HG02588 (cell line): ENCODE measurements at regions not wholly inside any gene's neighbourhood (a gene's known extent, or its start where the extent isn't known, plus 50 kb on each side); places are given as distances from the start of the nearest gene placed in this dataset.
"Not testable (repeated sequence)": the region's sequence is repeated elsewhere in the genome, so short reads cannot be mapped to it uniquely, and the experiment has no call there.

Experiments used
- ATAC-seq: cut with Tn5 transposase; IDR thresholded peaks from one replicate; pipeline ENCODE4 v1.9.1; 2021; ENCODE audit warnings: mild to moderate bottlenecking, moderate library complexity; ENCODE audit not compliant: unreplicated experiment

DNA sequence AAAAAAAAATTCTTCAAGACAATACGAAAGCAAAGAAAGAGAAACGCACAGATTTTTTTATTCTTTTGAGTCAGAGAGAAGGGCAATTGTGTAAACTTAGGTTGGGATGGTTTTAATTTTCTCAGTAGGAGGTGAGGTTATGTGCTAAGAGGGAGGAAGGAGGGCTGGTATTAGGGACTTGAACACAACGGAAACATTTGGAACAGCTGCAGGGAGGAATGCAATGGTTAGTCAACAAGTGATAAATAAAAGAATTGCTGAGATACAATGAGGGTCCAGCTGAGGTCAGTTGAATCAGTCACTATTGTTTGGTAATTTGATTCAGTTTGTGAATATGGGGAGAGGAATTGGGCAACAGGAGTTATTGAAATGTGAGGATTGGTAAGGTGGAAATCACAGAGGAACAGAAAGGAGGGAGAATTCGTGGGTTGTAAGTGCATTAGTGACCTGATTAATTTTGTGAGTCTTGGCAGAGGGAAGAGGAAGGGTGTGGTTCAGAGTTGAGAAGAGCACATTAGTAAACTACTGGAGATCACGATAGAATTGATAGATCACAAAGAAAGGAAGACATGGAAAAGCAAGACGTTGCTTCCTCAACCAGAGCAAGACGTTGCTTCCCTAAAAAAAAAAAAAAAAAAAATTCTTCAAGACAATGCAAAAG lies 499.5 kb upstream of the SPRY2 start:
- ATAC-seq = no peak

DNA sequence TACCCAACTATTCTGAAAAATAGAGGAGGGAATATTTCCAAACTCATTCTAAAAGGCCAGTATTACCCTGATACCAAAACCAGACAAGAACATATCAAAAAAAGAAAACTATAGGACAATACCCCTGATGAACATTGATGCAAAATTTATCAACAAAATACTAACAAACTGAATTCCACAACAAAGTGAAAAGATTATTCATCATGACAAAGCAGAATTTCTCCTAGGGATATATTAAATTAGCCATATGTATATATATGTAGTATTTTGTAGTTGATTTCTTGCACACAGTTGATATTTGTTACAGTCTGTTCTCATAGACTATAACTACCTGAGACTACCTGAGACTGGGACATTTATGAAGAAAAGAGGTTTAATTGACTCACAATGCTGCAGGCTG lies 495.0 kb upstream of the SPRY2 start:
- ATAC-seq = no peak

DNA sequence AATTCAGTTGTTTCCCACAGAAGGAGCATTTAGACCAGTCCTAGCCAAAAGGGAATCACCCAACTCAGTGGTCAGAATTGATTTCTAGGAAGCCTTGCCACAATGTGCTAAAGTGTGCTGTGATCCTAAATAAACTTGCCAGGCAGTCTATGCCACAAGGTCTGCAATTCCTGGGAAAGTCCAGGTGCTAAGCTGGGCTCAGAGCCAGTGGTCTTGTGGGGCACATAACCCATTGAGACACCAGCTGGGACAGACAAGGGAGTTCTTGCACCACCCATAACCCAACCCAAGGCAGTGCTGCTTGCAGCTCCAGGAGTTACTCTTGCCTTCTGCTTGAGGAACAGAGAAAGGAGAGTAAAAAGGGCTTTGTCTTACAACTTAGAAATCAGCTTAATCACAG lies 489.5 kb upstream of the SPRY2 start:
- ATAC-seq = no peak

DNA sequence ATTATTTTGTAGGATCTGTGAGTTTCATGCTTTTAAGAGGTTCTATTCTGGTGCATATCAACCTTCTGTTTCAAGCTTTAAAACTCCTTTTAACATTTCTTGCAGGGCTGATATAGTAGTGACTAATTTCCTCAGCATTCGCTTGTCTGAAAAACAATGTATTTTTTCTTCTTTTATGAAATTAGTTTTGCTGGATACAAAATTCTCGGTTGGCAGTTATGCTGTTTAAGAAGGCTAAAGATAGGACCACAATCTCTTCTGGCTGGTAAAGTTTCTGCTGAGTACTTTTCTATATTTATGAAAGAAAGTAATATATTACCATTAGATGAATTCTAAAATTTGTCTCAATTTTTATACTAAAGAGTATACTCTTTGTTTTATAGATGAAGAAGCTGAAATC lies 487.8 kb upstream of the SPRY2 start:
- ATAC-seq = no peak

DNA sequence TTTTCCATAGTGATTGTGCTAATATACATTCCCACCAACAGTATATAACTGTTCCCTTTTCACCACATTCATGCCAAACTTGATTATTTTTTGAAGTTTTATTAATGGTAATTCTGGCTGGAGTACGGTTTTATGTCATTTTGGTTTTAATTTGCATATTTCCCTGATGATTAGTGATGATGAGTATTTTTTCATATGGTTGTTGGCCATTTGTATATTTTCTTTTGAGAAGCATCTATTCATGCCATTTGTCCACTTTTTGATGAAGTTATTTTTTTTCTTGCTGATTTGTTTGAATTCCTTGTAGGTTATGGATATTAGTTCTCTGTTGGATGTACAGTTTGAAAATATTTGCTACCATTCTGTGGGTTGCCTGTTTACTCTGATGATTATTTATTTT lies 484.4 kb upstream of the SPRY2 start:
- no peak for ATAC-seq

DNA sequence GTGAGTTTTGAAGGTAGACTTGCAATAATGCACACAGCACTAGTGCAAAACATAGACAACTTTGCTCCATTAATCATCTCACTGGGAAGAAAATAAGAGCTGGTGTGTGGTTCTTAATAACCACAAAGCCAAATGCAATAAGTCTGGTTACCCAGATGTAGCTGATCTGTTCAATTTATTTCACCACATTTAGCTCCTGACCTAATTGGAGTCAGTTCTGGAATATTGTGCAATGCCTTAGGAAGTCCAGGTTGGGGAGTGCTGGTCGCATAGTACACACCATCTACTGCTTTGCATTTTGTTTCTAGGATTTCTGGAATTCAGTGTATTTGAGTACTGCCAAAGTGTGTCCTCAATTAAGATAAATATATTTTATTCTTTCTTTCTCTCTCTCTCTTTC lies 483.3 kb upstream of the SPRY2 start:
- no peak for ATAC-seq

DNA sequence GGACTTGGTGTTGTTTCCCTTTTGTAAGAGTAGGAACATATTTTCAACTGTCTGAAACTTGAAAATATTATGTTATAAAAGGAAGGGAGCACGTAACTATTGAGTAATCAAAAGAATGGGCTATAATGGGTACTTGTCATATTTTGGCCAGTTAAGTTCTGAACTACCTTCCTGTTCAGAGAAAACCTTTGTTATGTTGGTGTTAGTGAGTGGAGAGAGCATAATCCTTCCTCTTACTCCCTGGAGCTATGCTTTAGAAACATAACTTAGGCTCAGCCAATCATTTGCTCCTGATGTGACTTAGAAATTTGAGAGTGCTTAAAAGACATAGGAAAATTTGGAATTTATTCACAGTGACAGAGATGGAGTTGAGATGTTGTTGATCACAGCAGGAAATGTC lies 482.5 kb upstream of the SPRY2 start:
- no peak for ATAC-seq

DNA sequence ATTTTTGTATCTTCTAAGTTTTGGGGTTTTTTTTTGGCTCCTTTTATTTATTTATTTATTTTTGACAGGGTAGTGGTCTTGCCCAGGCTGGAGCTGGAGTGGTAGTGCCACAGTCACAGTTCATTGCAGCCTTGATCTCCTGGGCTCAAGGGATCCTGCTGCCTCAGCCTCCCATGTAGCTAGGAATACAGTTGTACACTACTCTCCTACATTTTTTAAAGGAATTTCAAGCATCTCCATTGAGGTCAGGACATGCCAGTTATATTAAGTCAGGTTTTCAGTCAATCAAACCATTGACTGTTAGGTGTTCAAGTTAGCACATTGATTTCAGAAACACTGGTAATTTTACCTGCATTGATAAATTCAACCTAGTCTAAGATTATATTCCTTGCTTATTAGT lies 480.5 kb upstream of the SPRY2 start:
- ATAC-seq = no peak

DNA sequence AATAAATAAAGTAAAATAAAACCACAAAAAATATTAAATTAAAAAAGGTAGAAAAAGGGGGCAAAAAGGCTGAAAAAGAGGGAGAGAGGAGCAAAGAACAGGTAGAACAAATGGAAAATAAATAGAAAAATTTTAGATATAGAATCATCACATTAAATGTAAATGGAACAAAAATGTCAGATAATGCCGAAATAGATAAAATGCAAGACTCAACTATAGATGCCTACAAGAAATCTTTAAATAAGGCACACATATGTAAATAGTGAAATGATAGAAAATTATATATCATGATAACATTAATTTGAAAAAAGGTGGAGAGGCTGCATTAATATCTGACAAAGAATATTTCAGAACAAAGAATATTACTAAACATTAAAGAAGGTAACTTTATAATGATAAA lies 477.1 kb upstream of the SPRY2 start:
- ATAC-seq = no peak

DNA sequence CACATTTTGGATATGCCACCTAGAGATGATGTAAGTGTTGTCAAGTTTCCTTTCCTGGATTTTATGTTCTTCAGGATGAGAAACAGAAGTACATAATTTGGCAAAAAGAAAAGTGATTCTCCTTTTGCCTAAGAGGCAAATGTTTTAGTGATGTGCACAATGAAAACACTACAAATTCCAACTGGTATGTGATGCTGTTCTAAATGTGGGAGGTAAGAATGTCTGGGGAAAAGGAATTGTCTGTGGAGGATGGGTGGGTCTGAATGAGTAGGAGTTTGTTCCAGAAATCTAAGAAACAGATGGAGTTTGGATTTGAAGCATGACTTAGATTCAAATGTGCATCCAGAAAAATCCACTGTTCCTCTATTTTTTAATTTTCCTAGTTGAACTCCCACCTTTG lies 473.6 kb upstream of the SPRY2 start:
- ATAC-seq = no peak

DNA sequence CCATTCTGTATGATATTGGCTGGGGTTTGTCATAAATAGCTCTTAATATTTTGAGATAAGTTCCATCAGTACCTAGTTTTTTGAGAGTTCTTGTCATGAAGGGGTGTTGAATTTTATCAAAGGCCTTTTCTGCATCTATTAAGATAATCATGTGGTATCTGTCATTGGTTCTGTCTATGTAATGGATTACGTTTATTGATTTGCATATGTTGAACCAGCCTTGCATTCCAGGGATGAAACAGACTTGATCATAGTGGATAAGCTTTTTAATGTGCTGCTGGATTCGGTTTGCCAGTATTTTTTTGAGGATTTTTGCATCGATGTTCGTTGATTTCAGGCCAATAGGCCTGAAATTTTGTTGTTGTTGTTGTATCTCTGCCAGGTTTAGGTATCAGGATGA lies 469.4 kb upstream of the SPRY2 start:
- not testable (repeated sequence) for ATAC-seq

DNA sequence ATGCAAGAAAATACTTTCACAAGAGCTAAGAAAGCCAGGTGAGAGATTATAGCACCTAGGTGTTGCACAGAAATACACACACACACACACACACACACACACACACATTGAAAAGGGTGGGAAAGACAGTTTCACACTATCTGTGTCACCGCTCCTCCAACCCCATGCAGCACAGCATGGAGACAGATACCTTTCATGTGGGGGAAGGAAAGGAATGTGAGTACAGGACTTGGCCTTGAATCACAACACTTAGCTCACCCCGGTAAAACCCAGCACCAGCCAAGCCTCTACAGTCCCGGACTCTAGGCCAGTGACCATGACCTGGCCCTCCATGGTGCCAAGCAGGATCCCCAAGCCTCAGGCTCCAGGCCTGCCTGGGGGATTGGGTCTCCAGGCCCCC lies 462.0 kb upstream of the SPRY2 start:
- ATAC-seq = no peak

DNA sequence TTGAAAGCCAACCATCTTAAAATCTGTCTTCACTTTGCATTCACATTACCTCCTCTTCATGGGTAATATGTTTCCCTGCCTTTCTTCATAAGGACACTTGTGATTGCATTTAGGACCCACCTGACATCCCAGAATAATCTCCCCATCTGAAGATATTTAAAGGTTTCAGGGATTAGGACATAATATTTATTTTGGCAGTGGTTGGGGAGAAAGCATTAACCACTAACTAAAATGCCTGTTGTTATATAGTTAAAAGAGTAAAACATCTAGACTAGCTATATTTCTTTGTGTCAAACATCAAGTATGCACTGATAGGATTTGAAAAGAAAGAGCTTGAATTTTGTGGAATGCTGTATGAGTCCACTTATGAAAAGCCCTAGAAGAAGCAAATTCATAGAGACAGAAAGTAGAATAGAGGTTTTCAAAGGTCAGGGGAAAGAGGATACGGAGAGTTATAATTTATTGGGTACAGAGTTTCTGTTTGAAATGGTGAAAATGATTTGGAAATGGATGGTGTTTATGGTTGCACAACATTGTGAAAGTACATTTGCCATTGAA lies 457.7 kb upstream of the SPRY2 start:
- ATAC-seq = no peak

DNA sequence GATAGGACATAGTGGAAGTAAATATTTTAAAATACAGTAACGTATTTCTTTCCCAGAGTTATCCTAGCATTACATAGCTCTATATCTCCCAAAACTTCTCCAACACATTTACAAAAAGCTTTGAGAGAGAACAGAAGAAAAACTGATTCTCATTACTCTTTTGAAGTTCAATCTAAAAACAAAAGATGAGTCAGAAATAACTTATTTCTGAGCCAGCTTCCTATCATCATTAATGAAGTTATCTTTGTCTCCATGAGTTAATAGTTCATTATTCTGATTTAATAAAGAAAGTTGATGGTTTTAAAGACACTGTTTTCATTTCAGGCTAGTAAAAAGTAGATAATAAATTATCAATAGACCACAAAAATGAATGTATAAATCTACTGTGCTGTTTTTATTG lies 446.7 kb upstream of the SPRY2 start:
- no peak for ATAC-seq

DNA sequence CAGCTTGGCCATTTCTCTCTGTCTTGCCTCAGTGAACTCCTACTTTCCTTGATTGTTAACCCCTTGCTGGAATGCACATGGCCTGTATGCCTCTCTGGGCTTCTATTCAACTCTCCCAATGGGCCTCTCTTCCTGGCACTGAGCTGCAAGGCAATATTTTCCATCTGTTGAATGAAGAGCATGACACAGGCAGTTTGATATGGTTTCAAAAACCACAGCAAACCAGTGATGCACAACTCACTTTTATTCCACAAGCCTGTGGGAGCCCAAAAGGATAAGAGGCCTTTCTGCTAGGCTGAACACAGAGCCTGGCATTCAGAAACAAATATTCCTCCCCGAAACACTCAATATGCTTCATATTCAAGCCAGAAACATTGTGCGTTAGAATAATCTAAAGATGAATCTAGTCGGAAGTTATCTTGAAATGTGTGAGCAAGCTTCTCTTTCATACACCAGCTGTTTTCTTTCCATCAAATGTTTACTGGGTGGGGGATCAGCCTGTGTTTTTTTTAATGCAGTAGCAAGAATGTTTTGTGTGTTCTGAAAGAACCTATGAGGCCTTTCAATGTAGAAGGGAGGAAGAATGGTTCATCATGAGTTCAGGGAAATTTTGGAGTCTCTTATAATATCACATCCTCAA lies 443.1 kb upstream of the SPRY2 start:
- ATAC-seq = no peak

DNA sequence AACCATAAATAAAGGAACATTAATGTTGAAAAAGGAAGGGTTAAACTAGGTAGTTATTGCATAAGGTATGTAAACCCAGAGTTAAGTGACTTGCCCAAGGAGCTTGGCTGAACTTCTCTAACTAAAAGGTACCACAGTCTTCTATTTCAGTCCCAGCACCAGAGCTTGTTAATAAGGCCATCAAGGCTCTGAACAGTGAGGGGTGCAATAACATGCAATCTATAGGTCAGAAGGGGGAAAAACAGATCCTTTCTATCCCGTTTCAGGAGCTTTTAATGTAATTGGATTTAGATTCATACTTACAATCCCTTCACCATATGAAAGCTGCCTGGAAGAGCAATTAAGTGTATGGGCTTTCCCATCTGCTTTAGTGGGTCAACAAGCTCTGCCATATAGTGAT lies 441.5 kb upstream of the SPRY2 start:
- ATAC-seq = no peak

DNA sequence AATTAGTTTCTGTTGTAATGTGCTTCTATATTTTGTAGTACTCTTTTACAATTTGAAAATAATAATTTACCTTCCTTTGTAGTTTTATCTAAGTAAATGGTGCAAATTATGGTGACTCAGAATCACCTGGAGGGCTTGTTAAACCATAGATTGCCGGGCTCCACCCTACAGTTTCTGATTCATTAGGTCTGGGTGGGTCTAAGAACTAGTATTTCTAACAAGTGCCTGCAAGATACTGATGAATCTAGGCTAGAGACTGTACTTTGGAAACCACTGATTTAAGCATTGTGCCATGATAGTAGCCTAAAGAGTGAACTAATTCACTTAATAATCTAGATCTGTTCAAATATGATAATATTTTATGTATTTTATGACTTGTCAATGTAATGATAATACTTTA lies 437.4 kb upstream of the SPRY2 start:
- no peak for ATAC-seq

DNA sequence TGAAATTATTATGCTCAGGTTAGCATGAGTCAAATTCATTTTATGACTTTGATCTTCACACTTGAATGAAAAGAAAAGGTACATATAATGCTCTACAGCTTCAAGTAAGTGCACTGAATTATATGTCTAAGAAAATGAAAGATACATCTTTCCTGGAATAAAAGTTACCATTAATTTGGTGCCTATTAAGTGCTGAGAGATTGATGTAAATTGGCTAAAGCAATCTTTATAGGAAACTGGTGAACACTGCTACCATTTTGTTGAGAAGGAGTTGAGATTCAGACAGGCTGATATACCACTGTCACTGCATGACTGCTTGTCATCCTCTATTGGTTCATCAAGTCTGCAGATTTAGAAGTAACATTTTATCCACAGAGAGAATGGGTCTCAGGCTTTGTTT lies 416.8 kb upstream of the SPRY2 start:
- ATAC-seq = no peak

DNA sequence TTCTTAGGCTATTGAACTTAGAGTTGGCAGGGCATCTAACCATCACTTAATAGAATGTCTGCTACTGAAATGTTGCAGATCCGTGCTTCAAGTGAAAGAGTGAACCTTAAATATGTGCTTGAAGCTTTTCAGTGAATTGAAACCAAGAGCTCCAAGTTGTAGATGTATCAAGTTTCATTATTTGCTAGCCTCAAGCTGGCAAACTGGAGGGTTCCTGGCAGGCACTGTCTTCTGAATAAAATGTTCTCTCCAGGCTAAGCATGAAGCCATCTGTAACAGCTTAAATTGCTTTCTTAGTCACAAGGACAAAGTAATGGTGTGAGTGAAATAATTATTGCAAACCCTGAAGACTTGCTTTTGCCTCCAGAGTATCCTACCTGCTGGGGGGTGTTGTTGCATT lies 415.0 kb upstream of the SPRY2 start:
- no peak for ATAC-seq

DNA sequence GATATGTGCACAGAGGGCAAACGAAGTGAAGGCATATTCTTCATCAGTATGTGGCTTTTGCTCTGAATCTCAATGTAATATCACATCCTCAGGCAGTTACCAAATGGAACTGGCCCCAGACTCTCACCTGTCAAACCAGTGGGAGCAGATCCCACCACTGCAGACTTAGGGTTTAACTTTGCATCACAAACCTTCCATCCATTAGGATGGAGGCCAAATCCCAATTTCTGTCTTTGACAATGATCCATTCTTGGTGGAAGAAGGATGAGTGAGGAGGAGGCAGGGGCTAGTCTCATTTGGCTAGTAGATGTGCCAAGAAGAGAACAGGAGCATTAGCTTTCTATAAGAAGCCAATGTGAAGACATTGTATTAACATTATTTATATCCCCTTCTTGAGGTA lies 413.5 kb upstream of the SPRY2 start:
- no peak for ATAC-seq

DNA sequence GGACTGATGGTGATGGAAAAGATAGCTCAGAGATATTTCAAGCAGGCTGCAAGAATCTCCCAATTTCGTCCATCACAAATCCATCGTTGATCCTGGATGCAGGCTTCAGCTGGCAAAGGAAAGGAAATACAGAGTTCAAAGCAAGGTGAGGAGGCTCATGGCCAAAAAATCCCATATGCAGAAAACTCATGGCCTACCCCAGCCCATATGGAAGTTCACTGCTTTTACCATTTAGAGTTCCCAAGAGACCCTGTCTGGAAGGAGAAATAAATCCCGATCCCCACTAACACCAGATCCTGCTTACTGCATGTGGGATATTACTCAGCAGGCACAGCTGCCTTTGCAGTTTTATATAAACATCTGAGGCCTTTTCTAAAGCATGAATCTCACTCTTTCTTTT lies 412.9 kb upstream of the SPRY2 start:
- ATAC-seq = no peak

DNA sequence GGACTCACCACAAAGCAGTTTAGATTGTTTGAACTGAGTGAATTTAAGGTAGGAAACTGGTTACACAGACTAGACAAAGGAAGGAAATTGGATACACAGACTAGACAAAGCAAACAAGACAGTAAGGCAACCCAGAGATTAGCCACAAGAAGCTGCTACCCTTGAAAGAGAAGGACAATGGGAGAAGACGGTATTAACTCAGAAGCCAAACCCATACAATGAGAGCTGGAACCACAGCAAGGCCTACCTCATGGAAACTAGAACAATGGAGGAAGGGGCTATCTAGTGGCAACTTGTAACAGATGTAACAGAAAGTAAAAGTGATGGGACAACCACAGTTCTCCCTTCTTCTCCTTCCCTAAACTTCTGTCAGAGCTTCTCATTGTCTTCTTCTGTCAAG lies 410.9 kb upstream of the SPRY2 start:
- no peak for ATAC-seq
